IMR-90 (cell line): ENCODE measurements at regions not wholly inside any gene's neighbourhood (a gene's known extent, or its start where the extent isn't known, plus 50 kb on each side); places are given as distances from the start of the nearest gene placed in this dataset.

Experiments used
- ATAC-seq: fragments of 200-7000 bp; cut with Tn5 transposase; 2 replicates; pipeline ENCODE4 v1.9.1; 2020; ENCODE audit warnings: low read depth, mild to moderate bottlenecking, moderate library complexity
- BruUV-seq: library from RNA; stranded (reverse); fragments of 400-500 nt; replicated peaks from 2 replicates; lab custom pipeline; 2021; lab: Mats Ljungman, UMichigan
- CTCF ChIA-PET: fragments of 300-600 bp; formaldehyde crosslinking; extraction: SDS; loops from one replicate; lab custom pipeline; 2021; ENCODE audit warnings: antibody characterized with exemption; lab: Yijun Ruan, JAX
- POLR2A ChIA-PET: fragments of 300-600 bp; sonication (Branson Sonifier 250); formaldehyde crosslinking; loops from one replicate; lab custom pipeline; 2022; ENCODE audit warnings: antibody characterized with exemption; ENCODE audit not compliant: unreplicated experiment; lab: Charles Lee
- DNase-seq: peaks from one replicate; pipeline ENCODE4 v3.0.0; 2013
- H2AFZ ChIP-seq: replicated peaks from 2 replicates; pipeline ENCODE3; 2013; ENCODE audit warnings: low read length, mild to moderate bottlenecking; ENCODE audit not compliant: poor library complexity
- H2AK5ac ChIP-seq: 2 replicates; pipeline ENCODE4 v1.6.1; 2013; ENCODE audit warnings: low read depth, low read length, inconsistent platforms
- H2AK9ac ChIP-seq: replicated peaks from 2 replicates; pipeline ENCODE3; 2013; ENCODE audit warnings: mild to moderate bottlenecking, low read depth, low read length, moderate library complexity; ENCODE audit not compliant: poor library complexity
- H2BK120ac ChIP-seq: 2 replicates; pipeline ENCODE4 v1.6.1; 2013; ENCODE audit warnings: low read depth, low read length, inconsistent platforms
- H2BK15ac ChIP-seq: 3 replicates; pipeline ENCODE4 v1.6.1; 2013; ENCODE audit warnings: low read depth, low read length, inconsistent platforms
- H2BK20ac ChIP-seq: 2 replicates; pipeline ENCODE4 v1.6.1; 2013; ENCODE audit warnings: low read depth, mild to moderate bottlenecking, inconsistent platforms, low read length, moderate library complexity
- H2BK5ac ChIP-seq: 2 replicates; pipeline ENCODE4 v1.6.1; 2013; ENCODE audit warnings: mild to moderate bottlenecking, low read depth, low read length, inconsistent platforms; ENCODE audit not compliant: poor library complexity, severe bottlenecking
- H3K14ac ChIP-seq: replicated peaks from 2 replicates; pipeline ENCODE4 v1.6.1; 2013; ENCODE audit warnings: low read depth, low read length, inconsistent platforms
- H3K18ac ChIP-seq: 2 replicates; pipeline ENCODE4 v1.6.1; 2013; ENCODE audit warnings: low read depth, low read length, control low read depth
- H3K23ac ChIP-seq: 2 replicates; pipeline ENCODE4 v1.6.1; 2013; ENCODE audit warnings: low read depth, low read length, inconsistent platforms
- H3K27ac ChIP-seq: 2 replicates; pipeline ENCODE4 v1.5.1; 2013; ENCODE audit warnings: mild to moderate bottlenecking, control low read depth, low read length; ENCODE audit not compliant: insufficient read depth
- H3K27me3 ChIP-seq: 2 replicates; pipeline ENCODE4 v1.6.1; 2013; ENCODE audit warnings: low read length; ENCODE audit not compliant: control insufficient read depth, insufficient read depth
- H3K36me3 ChIP-seq: 2 replicates; pipeline ENCODE4 v1.6.1; 2013; ENCODE audit warnings: low read length, mixed read lengths; ENCODE audit not compliant: control insufficient read depth, insufficient read depth
- H3K4ac ChIP-seq: 2 replicates; pipeline ENCODE4 v1.6.1; 2013; ENCODE audit warnings: low read depth, low read length, inconsistent platforms
- H3K4me1 ChIP-seq: 2 replicates; pipeline ENCODE4 v1.6.1; 2013; ENCODE audit warnings: low read length, mixed read lengths; ENCODE audit not compliant: control insufficient read depth, insufficient read depth
- H3K4me2 ChIP-seq: 2 replicates; pipeline ENCODE4 v1.6.1; 2013; ENCODE audit warnings: low read depth, mild to moderate bottlenecking, control low read depth, low read length, moderate library complexity
- H3K4me3 ChIP-seq: 2 replicates; pipeline ENCODE4 v1.5.1; 2013; ENCODE audit warnings: low read depth, mild to moderate bottlenecking, control low read depth, low read length, moderate library complexity; ENCODE audit not compliant: insufficient read depth
- H3K56ac ChIP-seq: 2 replicates; pipeline ENCODE4 v1.6.1; 2013; ENCODE audit warnings: low read length, inconsistent platforms; ENCODE audit not compliant: insufficient read depth; ENCODE audit errors: extremely low read depth
- H3K79me1 ChIP-seq, 2 experiments: 2 replicates each; pipeline ENCODE4 v1.6.1; 2013; ENCODE audit warnings: low read length in 2 of 2, inconsistent platforms in 1 of 2, low read depth in 1 of 2
- H3K9ac ChIP-seq: 2 replicates; pipeline ENCODE4 v1.6.1; 2013; ENCODE audit warnings: low read depth, low read length, control low read depth
- H3K9me1 ChIP-seq: 2 replicates; pipeline ENCODE4 v1.6.1; 2013; ENCODE audit warnings: low read length, inconsistent platforms; ENCODE audit not compliant: insufficient read depth
- H3K9me3 ChIP-seq: 2 replicates; pipeline ENCODE4 v1.6.1; 2013; ENCODE audit warnings: low read length; ENCODE audit not compliant: control insufficient read depth, insufficient read depth
- H4K20me1 ChIP-seq: 2 replicates; pipeline ENCODE4 v1.6.1; 2013; ENCODE audit warnings: low read length, inconsistent platforms; ENCODE audit not compliant: insufficient read depth
- H4K5ac ChIP-seq: 2 replicates; pipeline ENCODE4 v1.6.1; 2013; ENCODE audit warnings: mild to moderate bottlenecking, low read depth, low read length, control low read depth
- H4K8ac ChIP-seq, 2 experiments: 2 replicates each; pipeline ENCODE4 v1.6.1; 2013; ENCODE audit warnings: low read depth in 2 of 2, low read length in 2 of 2, control low read depth in 1 of 2, inconsistent platforms in 1 of 2
- H4K91ac ChIP-seq: 2 replicates; pipeline ENCODE4 v1.6.1; 2013; ENCODE audit warnings: low read depth, low read length, inconsistent platforms; ENCODE audit not compliant: insufficient read depth
- CTCF ChIP-seq: conservative IDR thresholded peaks from 2 replicates; pipeline ENCODE4 v1.5.1; 2012; ENCODE audit warnings: mild to moderate bottlenecking, low read depth, low read length, improper control_type of control experiment
- dilution Hi-C: fragments of 300-500 bp; cut with HindIII; formaldehyde crosslinking; loops from one replicate; pipeline ENCODE4 v1.14.3; 2018; ENCODE audit warnings: low sequenced_read_pairs; ENCODE audit not compliant: unreplicated experiment
- in situ Hi-C: fragments of 300-500 bp; cut with MboI; formaldehyde crosslinking; loops from 3 replicates; pipeline ENCODE4 v1.14.3; 2019; ENCODE audit warnings: low sequenced_read_pairs, inconsistent platforms, mixed read lengths
- intact Hi-C: fragments of 100-400 bp; cut with micrococcal nuclease; formaldehyde crosslinking; loops from 2 replicates; pipeline ENCODE4 v1.10.0; 2022

GRCh38 chr2:51921076-51921475, 889.1 kb upstream of the NRXN1 start:
- in situ Hi-C loops: no loop called here
- H3K23ac ChIP-seq: no peak overlapping the region
- no peak overlapping the region for H4K91ac ChIP-seq
- ATAC-seq (no peak), DNase-seq (no peak)
- H3K4me1 ChIP-seq: no peaks in the 10 kb centered on the region
- H3K9ac ChIP-seq: no peak overlapping the region
- ChIA-PET POLR2A (no interaction called here), CTCF (no interaction called here)
- H3K36me3 ChIP-seq: no peaks in the 10 kb centered on the region
- no peak overlapping the region for H4K5ac ChIP-seq
- no peak overlapping the region for H4K8ac ChIP-seq
- no peak overlapping the region for H3K4me3 ChIP-seq
- H3K9me3 ChIP-seq: peaks cover 7% of the 10 kb centered on the region
- H3K79me1 ChIP-seq: no peaks in the 10 kb centered on the region
- no peak overlapping the region for H2BK15ac ChIP-seq
- dilution Hi-C loops: no loop called here
- intact Hi-C loops: no loop called here
- no peaks in the 10 kb centered on the region for H4K20me1 ChIP-seq
- H2AFZ ChIP-seq: no peak overlapping the region
- H2AK5ac ChIP-seq: no peak overlapping the region
- no peak overlapping the region for H3K4me2 ChIP-seq
- no peak overlapping the region for H2BK120ac ChIP-seq
- no peak for TF ChIP-seq CTCF
- H3K4ac ChIP-seq: no peak overlapping the region
- H3K14ac ChIP-seq: no peak overlapping the region
- no peaks in the 10 kb centered on the region for H3K9me1 ChIP-seq
- H3K27me3 ChIP-seq: no peaks in the 10 kb centered on the region
- BruUV-seq: no TSS peak
- H3K56ac ChIP-seq: no peak overlapping the region
- no peak overlapping the region for H2AK9ac ChIP-seq
- H2BK20ac ChIP-seq: no peak overlapping the region
- no peak overlapping the region for H3K27ac ChIP-seq
- no peak overlapping the region for H3K18ac ChIP-seq
- no peak overlapping the region for H2BK5ac ChIP-seq
